GM12878 (cell line): ENCODE measurements at regions not wholly inside any gene's neighbourhood (a gene's known extent, or its start where the extent isn't known, plus 50 kb on each side); places are given as distances from the start of the nearest gene placed in this dataset.

ENCODE experiments used
- EP300 ChIP-seq, 2 experiments: fragments of 150-350 bp in 1 of 2; IDR thresholded peaks; 2 replicates each; pipeline ENCODE4 v1.6.1; 2011 to 2012; ENCODE audit warnings: low read depth in 2 of 2, low read length in 2 of 2, borderline replicate concordance in 1 of 2, improper control_type of control experiment in 1 of 2, inconsistent platforms in 1 of 2; ENCODE audit not compliant: control insufficient read depth in 1 of 2
- IKZF2 ChIP-seq, 2 experiments: fragments of 450-650 bp; IDR thresholded peaks; 2 replicates each; pipeline ENCODE4 v1.6.1; 2017; ENCODE audit warnings: mild to moderate bottlenecking in 2 of 2, moderate library complexity in 2 of 2
- MXI1 ChIP-seq: fragments of 150-350 bp; IDR thresholded peaks from 2 replicates; pipeline ENCODE4 v1.6.1; 2011; ENCODE audit warnings: low read depth, mild to moderate bottlenecking, inconsistent platforms, low read length, improper control_type of control experiment
- MYB ChIP-seq: fragments of 150-350 bp; IDR thresholded peaks from 2 replicates; pipeline ENCODE4 v1.6.1; 2014; ENCODE audit warnings: mild to moderate bottlenecking, low read depth, low read length, borderline replicate concordance
- MYC ChIP-seq: IDR thresholded peaks from 2 replicates; pipeline ENCODE4 v1.6.1; 2011; ENCODE audit warnings: mild to moderate bottlenecking, low read length, moderate library complexity, inconsistent platforms; ENCODE audit not compliant: insufficient read depth, insufficient replicate concordance, insufficient read length, severe bottlenecking
- RFX5 ChIP-seq: IDR thresholded peaks from 2 replicates; pipeline ENCODE4 v1.6.1; 2011; ENCODE audit warnings: low read depth, low read length, improper control_type of control experiment
- ZBTB11 ChIP-seq: fragments of 450-650 bp; formaldehyde crosslinking; IDR thresholded peaks from 2 replicates; pipeline ENCODE4 v1.5.0; 2022; ENCODE audit warnings: mild to moderate bottlenecking, missing genetic modification characterization
- TF ChIP-seq, protein P1 (sequence below): IDR thresholded peaks from 2 replicates; pipeline ENCODE4 v1.6.1; 2011; ENCODE audit warnings: low read depth, low read length, improper control_type of control experiment, borderline replicate concordance
- TF ChIP-seq, protein P2 (sequence below): fragments of 450-650 bp; IDR thresholded peaks from 2 replicates; pipeline ENCODE4 v1.6.1; 2017; ENCODE audit warnings: mild to moderate bottlenecking, low read depth, inconsistent platforms; ENCODE audit not compliant: poor library complexity, severe bottlenecking

- TF ChIP-seq, protein P1, sequence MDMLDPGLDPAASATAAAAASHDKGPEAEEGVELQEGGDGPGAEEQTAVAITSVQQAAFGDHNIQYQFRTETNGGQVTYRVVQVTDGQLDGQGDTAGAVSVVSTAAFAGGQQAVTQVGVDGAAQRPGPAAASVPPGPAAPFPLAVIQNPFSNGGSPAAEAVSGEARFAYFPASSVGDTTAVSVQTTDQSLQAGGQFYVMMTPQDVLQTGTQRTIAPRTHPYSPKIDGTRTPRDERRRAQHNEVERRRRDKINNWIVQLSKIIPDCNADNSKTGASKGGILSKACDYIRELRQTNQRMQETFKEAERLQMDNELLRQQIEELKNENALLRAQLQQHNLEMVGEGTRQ = no peak
- TF ChIP-seq, protein P2, sequence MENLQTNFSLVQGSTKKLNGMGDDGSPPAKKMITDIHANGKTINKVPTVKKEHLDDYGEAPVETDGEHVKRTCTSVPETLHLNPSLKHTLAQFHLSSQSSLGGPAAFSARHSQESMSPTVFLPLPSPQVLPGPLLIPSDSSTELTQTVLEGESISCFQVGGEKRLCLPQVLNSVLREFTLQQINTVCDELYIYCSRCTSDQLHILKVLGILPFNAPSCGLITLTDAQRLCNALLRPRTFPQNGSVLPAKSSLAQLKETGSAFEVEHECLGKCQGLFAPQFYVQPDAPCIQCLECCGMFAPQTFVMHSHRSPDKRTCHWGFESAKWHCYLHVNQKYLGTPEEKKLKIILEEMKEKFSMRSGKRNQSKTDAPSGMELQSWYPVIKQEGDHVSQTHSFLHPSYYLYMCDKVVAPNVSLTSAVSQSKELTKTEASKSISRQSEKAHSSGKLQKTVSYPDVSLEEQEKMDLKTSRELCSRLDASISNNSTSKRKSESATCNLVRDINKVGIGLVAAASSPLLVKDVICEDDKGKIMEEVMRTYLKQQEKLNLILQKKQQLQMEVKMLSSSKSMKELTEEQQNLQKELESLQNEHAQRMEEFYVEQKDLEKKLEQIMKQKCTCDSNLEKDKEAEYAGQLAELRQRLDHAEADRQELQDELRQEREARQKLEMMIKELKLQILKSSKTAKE = no peak
- TF ChIP-seq ZBTB11 (CRISPR knock-in tag) (no peak), MXI1 (no peak), MYB (no peak), EP300 (IDR thresholded peaks at IDR 0.05; ENCODE audit: borderline replicate concordance in 1 of 2, control insufficient read depth in 1 of 2, low read depth in 2 of 2, low read length in 2 of 2) (no peak), IKZF2 (IDR thresholded peaks at IDR 0.05) (no peak), MYC (no peak), RFX5 (no peak)
These were observed 117.9 kb upstream of the HS3ST1 start (continued) for GRCh38 chr4:11546391-11547175.
